Liver (tissue), 8 donors: ENCODE measurements at regions not wholly inside any gene's neighbourhood (a gene's known extent, or its start where the extent isn't known, plus 50 kb on each side); places are given as distances from the start of the nearest gene placed in this dataset.

Experiments
- DNase-seq: peaks from one replicate; pipeline ENCODE4 v3.0.0-alpha.2; 2017; ENCODE audit warnings: low spot score
- H3K27ac ChIP-seq, 2 donors: one replicate each; pipeline ENCODE4 v1.7.0; 2013; ENCODE audit warnings: inconsistent platforms in 2 of 2, low read length in 2 of 2, control low read depth in 1 of 2, low read depth in 1 of 2, mild to moderate bottlenecking in 1 of 2
- H3K27me3 ChIP-seq, 4 donors: one replicate each; pipeline versions ENCODE4 v1.6.1 to v1.7.0; 2013; ENCODE audit warnings: low read length in 3 of 4, inconsistent platforms in 1 of 4, mild to moderate bottlenecking in 1 of 4, moderate library complexity in 1 of 4; ENCODE audit not compliant: control insufficient read depth in 4 of 4, insufficient read depth in 4 of 4
- H3K36me3 ChIP-seq, 4 donors: one replicate each; pipeline versions ENCODE4 v1.6.1 to v1.7.0; 2013; ENCODE audit warnings: low read length in 3 of 4, mild to moderate bottlenecking in 3 of 4, low read depth in 1 of 4, moderate library complexity in 1 of 4; ENCODE audit not compliant: control insufficient read depth in 4 of 4, insufficient read depth in 3 of 4
- H3K4me1 ChIP-seq, 4 donors: one replicate each; pipeline versions ENCODE4 v1.6.1 to v1.7.0; 2013; ENCODE audit warnings: low read length in 3 of 4, mild to moderate bottlenecking in 3 of 4, moderate library complexity in 1 of 4; ENCODE audit not compliant: control insufficient read depth in 4 of 4, insufficient read depth in 4 of 4
- H3K4me3 ChIP-seq, 3 donors: one replicate each; pipeline versions ENCODE4 v1.6.1 to v1.7.0; 2013; ENCODE audit warnings: low read length in 3 of 3, control low read depth in 1 of 3, low read depth in 1 of 3, mild to moderate bottlenecking in 1 of 3
- H3K9ac ChIP-seq, 2 donors: one replicate each; pipeline ENCODE4 v1.7.0; 2013; ENCODE audit warnings: low read length in 2 of 2, mild to moderate bottlenecking in 2 of 2, moderate library complexity in 2 of 2, control low read depth in 1 of 2, low read depth in 1 of 2
- H3K9me3 ChIP-seq, 4 donors: one replicate each; pipeline versions ENCODE4 v1.6.1 to v1.7.0; 2013; ENCODE audit warnings: low read length in 3 of 4; ENCODE audit not compliant: control insufficient read depth in 4 of 4
- ATF3 ChIP-seq: IDR thresholded peaks from 2 replicates; pipeline ENCODE4 v1.6.1; 2016; ENCODE audit warnings: antibody characterized with exemption
- CTCF ChIP-seq: fragments of 150-350 bp; IDR thresholded peaks from 2 replicates; pipeline ENCODE4 v1.5.1; 2017; ENCODE audit warnings: improper control_type of control experiment, low read depth, low read length; ENCODE audit not compliant: missing input control
- EGR1 ChIP-seq, 2 donors: IDR thresholded peaks; 2 replicates each; pipeline ENCODE4 v1.6.1; 2016 to 2018; ENCODE audit warnings: antibody characterized with exemption in 2 of 2, low read depth in 2 of 2
- FOXA1 ChIP-seq: IDR thresholded peaks from 2 replicates; pipeline ENCODE4 v1.6.1; 2016; ENCODE audit warnings: antibody characterized with exemption
- FOXA2 ChIP-seq: IDR thresholded peaks from 2 replicates; pipeline ENCODE4 v1.6.1; 2016; ENCODE audit warnings: antibody characterized with exemption
- GABPA ChIP-seq, 2 donors: IDR thresholded peaks in 1 of 2; conservative IDR thresholded peaks in 1 of 2; 2 replicates each; pipeline ENCODE4 v1.6.1; 2016; ENCODE audit warnings: antibody characterized with exemption in 2 of 2, mild to moderate bottlenecking in 1 of 2, moderate library complexity in 1 of 2
- HNF4A ChIP-seq, 2 donors: conservative IDR thresholded peaks; 2 replicates each; pipeline ENCODE4 v1.6.1; 2016; ENCODE audit warnings: antibody characterized with exemption in 2 of 2, mild to moderate bottlenecking in 2 of 2
- HNF4G ChIP-seq: IDR thresholded peaks from 2 replicates; pipeline ENCODE4 v1.6.1; 2016; ENCODE audit warnings: antibody characterized with exemption
- JUND ChIP-seq, 2 donors: IDR thresholded peaks; 2 replicates each; pipeline ENCODE4 v1.6.1; 2016; ENCODE audit warnings: antibody characterized with exemption in 2 of 2
- MAX ChIP-seq: IDR thresholded peaks from 2 replicates; pipeline ENCODE4 v1.6.1; 2016; ENCODE audit warnings: antibody characterized with exemption
- NR2F2 ChIP-seq: IDR thresholded peaks from 2 replicates; pipeline ENCODE4 v1.6.1; 2016; ENCODE audit warnings: antibody characterized with exemption
- RAD21 ChIP-seq, 2 donors: IDR thresholded peaks; 2 replicates each; pipeline ENCODE4 v1.6.1; 2016; ENCODE audit warnings: antibody characterized with exemption in 2 of 2, mild to moderate bottlenecking in 2 of 2
- RXRA ChIP-seq, 2 donors: IDR thresholded peaks; 2 replicates each; pipeline ENCODE4 v1.6.1; 2017 to 2018; ENCODE audit warnings: antibody characterized with exemption in 2 of 2, mild to moderate bottlenecking in 1 of 2
- SP1 ChIP-seq: IDR thresholded peaks from 2 replicates; pipeline ENCODE4 v1.6.1; 2018; ENCODE audit warnings: antibody characterized with exemption, mild to moderate bottlenecking
- TAF1 ChIP-seq: conservative IDR thresholded peaks from 2 replicates; pipeline ENCODE4 v1.6.1; 2016; ENCODE audit warnings: antibody characterized with exemption, mild to moderate bottlenecking
- YY1 ChIP-seq: IDR thresholded peaks from 2 replicates; pipeline ENCODE4 v1.6.1; 2016; ENCODE audit warnings: antibody characterized with exemption, mild to moderate bottlenecking
- WGBS: extraction: QIAGEN DNeasy Blood & Tissue Kit; methylation state at CpG from one replicate; pipeline ENCODE4 v1.1.7; 2013; 5-methylcytosine and 5-hydroxymethylcytosine counted together
- TF ChIP-seq, protein P1 (sequence below): IDR thresholded peaks from 2 replicates; pipeline ENCODE4 v1.6.1; 2016; ENCODE audit warnings: antibody characterized with exemption
- donor health status: healthy.
- donor health status: healthy.
- donor health status: healthy.
- donor health status: healthy.
- donor health status: healthy.

GRCh38 chr17:73768691-73769090, 124.4 kb upstream of the SDK2 start:
- Histone ChIP-seq H3K9me3 (no peaks in the 10 kb centered on the region), H3K4me1 (peaks cover 0 to 8% (median 3%) of the 10 kb centered on the region in 4 donors), H3K36me3 (no peaks in the 10 kb centered on the region), H3K4me3 (no peak overlapping the region), H3K27me3 (no peaks in the 10 kb centered on the region), H3K27ac (no peak overlapping the region), H3K9ac (no peak overlapping the region)
- 91% methylated on average over 2 of the region's 2 CpGs for WGBS
- no peak for TF ChIP-seq YY1
- TF ChIP-seq RXRA (IDR thresholded peaks at IDR 0.05) = no peak
- no peak for TF ChIP-seq NR2F2
- no peak for TF ChIP-seq HNF4G
- no peak for TF ChIP-seq FOXA2
- no peak for TF ChIP-seq TAF1
- DNase-seq = no peak

DNA sequence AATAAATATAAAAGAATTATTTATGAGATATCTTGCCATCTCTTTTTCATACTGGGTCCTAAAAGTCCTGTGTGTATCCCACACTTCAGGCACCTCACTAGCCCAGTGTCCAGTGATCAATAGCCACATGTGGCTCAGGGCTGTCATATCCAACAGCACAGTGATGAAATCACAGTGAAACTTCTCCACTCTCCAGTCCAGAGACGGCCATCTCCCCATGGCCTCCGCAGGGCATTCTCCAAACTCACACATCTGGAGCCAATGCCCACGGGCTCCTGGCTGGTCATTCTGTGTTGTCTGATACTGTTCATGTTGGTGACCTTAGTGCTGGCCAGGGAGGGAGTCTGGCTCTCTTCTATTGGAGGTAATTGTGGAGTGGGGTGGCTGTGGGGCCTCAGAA, 125.2 kb upstream of the SDK2 start:
- Histone ChIP-seq H3K4me1 (peaks cover 0 to 8% (median 3%) of the 10 kb centered on the region in 4 donors), H3K4me3 (no peak overlapping the region), H3K9me3 (no peaks in the 10 kb centered on the region), H3K27ac (no peak overlapping the region), H3K27me3 (no peaks in the 10 kb centered on the region), H3K36me3 (no peaks in the 10 kb centered on the region), H3K9ac (no peak overlapping the region)
- WGBS = 80% methylated on average over 3 of the region's 3 CpGs
- DNase-seq = no peak
- TF ChIP-seq ATF3 (no peak), NR2F2 (no peak), GABPA (IDR thresholded peaks at IDR 0.05 in 1 of 2, conservative IDR thresholded peaks at IDR 0.05 in 1 of 2) (no peak), FOXA2 (no peak), JUND (IDR thresholded peaks at IDR 0.05) (no peak), HNF4G (no peak), FOXA1 (no peak), MAX (no peak), SP1 (no peak), RXRA (IDR thresholded peaks at IDR 0.05) (no peak), EGR1 (IDR thresholded peaks at IDR 0.05; ENCODE audit: low read depth in 2 of 2) (no peak), TAF1 (no peak), YY1 (no peak), HNF4A (conservative IDR thresholded peaks at IDR 0.05) (no peak)
- TF ChIP-seq, protein P1, sequence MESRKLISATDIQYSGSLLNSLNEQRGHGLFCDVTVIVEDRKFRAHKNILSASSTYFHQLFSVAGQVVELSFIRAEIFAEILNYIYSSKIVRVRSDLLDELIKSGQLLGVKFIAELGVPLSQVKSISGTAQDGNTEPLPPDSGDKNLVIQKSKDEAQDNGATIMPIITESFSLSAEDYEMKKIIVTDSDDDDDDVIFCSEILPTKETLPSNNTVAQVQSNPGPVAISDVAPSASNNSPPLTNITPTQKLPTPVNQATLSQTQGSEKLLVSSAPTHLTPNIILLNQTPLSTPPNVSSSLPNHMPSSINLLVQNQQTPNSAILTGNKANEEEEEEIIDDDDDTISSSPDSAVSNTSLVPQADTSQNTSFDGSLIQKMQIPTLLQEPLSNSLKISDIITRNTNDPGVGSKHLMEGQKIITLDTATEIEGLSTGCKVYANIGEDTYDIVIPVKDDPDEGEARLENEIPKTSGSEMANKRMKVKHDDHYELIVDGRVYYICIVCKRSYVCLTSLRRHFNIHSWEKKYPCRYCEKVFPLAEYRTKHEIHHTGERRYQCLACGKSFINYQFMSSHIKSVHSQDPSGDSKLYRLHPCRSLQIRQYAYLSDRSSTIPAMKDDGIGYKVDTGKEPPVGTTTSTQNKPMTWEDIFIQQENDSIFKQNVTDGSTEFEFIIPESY = no peak

DNA sequence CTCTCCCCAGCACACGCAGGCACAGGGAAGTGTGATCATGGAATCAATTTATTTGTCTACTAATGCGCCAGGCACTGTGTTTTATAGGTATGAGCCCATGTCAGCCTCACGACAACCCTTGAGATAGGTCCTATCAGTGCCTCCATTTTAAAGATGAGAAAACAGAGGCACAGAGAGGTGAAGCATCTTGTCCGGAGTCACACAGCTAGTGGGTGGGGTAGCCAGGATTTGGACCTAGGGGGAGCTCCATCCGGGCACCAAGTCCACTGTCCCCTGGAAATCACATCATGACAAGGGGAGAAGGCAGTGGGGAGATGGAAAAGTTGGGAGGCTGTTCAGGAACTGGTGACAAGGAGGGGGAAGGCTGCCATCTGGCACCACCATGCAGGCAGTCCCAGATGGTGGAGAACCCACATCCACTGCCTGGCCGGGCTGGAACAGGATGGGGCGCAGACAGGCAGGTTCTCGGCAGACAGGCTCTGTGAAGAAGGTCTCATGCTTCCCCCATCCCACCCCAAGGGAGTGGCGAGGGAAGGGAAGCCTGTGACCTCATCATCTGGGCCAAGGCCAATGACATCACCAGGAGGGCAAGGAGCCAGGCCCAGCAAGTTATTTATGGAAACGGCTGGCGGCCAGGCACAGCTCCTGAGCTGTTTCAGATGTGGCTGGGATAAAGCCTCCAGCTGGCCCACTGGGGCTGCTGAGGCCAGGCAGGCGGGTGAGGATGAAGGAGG, 126.0 kb upstream of the SDK2 start:
- Histone ChIP-seq H3K27ac (no peak overlapping the region), H3K4me1 (peaks cover 0 to 8% (median 3%) of the 10 kb centered on the region in 4 donors), H3K27me3 (no peaks in the 10 kb centered on the region), H3K4me3 (no peak overlapping the region), H3K9ac (no peak overlapping the region), H3K36me3 (no peaks in the 10 kb centered on the region), H3K9me3 (no peaks in the 10 kb centered on the region)
- DNase-seq = peak; percentile 39
- TF ChIP-seq SP1 = no peak
- TF ChIP-seq FOXA1 = no peak
- TF ChIP-seq FOXA2 = no peak
- no peak for TF ChIP-seq GABPA (IDR thresholded peaks at IDR 0.05 in 1 of 2, conservative IDR thresholded peaks at IDR 0.05 in 1 of 2)
- peak; percentile 29 to 36 for TF ChIP-seq RAD21 (IDR thresholded peaks at IDR 0.05)
- TF ChIP-seq ATF3 = peak; percentile 55
- TF ChIP-seq CTCF = no peak
- peak; percentile 79 to 82 for TF ChIP-seq JUND (IDR thresholded peaks at IDR 0.05)
- WGBS = 61% methylated on average over 12 of the region's 12 CpGs
